NCI-H128 (cell line): ENCODE measurements at regions not wholly inside any gene's neighbourhood (a gene's known extent, or its start where the extent isn't known, plus 50 kb on each side); places are given as distances from the start of the nearest gene placed in this dataset.

Experiments used
- DNase-seq: peaks from one replicate; lab custom pipeline; 2025; ENCODE audit not compliant: unreplicated experiment; lab: John Stamatoyannopoulos, UW

- no peak for DNase-seq
Observed at GRCh38 chr5:67393211-67393610, 196.6 kb upstream of the CD180 start.

GRCh38 chr5:67390935-67391334 is 194.3 kb upstream of the CD180 start:
- DNase-seq = no peak

DNA sequence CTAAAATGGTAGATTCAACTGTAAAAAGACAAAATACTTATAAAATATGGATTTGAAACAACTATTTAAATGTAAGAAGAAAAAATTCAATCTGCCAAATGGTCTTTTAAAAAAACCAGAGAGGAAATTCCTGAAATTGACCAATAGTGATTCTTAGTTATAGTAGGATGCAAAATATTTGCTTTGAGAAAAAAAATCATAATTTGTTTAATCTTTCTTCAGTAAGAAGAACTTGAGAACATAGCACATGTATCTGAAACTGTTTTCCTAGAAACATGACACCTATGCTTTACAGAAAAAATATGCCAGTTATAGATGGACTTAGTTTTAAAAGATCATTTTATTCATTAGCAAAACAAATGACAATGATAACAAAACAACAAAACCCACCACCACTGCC is 186.9 kb upstream of the CD180 start:
- no peak for DNase-seq

GRCh38 chr5:67381236-67381880 is 184.8 kb upstream of the CD180 start:
- DNase-seq = no peak

DNA sequence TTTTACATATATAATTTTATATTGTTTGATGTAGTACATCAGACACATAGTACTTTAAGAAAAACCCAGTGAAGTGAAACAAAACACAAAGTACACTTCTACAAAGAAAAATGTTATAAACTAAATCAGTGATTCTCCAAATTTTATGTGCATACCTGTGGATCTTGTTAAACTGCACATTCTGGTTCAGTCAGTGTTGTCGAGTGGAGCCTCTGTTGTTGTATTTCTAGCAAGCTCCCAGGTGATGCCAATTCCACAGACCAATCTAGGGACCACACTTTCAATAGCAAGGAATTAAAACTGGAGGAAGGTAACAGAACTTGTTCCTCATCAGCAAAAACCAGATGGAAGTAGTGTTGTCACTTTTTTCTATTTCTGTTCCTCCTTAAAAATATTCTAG is 183.8 kb upstream of the CD180 start:
- DNase-seq = no peak

GRCh38 chr5:67379753-67380152 is 183.2 kb upstream of the CD180 start:
- no peak for DNase-seq

DNA sequence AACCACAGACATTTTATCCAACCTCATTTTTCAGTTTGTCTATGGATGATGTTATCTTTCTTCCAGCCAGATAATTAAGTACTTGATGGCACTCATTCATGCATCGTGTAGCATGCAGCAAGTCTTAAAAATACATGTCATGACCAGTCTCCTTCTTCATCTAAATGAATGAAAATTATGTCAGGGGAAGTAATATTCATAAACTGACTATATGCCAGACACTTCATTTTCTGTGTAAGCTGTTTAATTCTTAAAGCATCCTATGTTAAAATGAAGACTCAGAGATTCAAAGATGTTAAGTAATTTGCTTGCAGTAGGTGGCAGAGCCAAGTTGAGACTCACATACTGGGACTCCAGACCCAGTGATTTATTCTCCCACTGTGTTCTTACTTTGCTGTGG is 181.7 kb upstream of the CD180 start:
- no peak for DNase-seq

DNA sequence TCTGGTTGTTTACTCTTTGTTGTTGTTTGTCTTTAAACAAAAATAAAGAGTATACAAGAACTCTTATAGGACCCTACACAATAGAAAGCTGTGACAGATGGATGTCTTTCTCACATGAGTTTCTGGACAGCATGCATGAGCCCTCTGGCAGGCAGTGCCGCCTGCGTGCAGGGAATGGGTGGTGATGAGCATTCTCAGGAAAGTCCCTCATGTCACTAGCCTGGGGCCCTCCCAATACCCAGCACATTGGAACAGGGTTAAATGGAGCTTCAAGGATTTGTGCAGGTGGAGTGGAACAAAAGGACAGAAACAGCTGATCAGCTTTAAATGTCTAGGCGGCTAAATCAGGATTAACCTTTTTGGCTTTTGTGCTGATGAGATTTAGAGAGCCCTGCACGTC is 181.0 kb upstream of the CD180 start:
- no peak for DNase-seq

DNA sequence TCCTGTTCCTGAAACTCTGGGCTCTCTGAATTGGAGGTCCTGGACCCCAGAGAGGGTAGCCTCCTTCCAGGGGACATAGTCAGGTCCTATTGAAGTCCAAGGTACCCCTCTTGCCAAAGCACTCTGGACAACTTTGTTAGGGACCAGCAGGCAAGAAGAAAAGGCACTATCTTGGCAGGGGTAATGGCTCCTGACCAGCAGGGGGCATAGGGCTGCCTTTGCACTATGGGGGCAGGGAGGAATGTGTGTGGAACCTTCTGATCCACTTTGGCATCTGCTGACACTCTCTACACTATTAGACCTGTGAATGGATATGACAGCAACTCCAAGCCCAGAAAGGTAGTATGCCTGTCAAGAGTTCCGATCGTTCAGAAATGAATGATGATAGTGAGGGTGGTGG is 179.0 kb upstream of the CD180 start:
- DNase-seq = no peak

DNA sequence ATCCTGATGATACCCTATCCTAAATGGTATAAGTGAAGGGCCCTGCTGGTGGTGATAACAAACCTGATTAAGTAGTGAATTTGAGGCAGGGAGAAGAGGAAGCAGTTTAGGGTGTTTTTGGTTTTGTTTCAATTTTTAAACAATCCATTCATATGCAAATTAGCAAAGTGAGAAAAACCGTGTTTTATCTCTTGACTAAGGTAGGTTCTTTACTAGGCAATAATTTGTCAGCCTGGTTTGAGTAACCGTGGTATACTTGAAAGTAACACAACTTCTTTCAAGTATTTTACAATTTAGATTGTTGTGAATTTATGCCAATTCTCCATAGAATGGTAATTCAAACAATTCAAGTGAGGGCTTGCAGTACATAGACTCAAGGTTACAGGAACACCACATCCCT is 177.8 kb upstream of the CD180 start:
- no peak for DNase-seq

GRCh38 chr5:67373518-67373917 is 176.9 kb upstream of the CD180 start:
- DNase-seq = no peak

DNA sequence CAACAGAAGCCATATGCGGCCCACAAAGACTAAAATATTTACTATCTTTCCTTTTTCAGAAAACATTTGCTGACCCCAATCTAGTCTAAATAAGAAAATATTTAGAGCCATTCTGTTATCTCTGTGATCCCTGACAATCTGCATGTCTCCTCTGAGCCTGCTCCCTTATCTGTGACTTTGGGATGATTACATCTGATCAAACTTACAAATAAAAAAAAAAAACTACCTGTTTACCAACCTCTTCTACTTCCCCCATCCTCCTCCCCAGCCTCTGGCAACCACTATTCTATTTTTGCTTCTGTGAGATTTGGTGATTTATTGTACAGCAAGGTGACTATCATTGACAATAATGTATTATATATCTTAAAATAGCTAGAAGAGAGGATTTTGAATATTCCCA is 176.3 kb upstream of the CD180 start:
- DNase-seq = no peak

GRCh38 chr5:67371924-67372323 is 175.3 kb upstream of the CD180 start:
- no peak for DNase-seq

GRCh38 chr5:67366691-67367395 is 170.2 kb upstream of the CD180 start:
- DNase-seq = no peak

DNA sequence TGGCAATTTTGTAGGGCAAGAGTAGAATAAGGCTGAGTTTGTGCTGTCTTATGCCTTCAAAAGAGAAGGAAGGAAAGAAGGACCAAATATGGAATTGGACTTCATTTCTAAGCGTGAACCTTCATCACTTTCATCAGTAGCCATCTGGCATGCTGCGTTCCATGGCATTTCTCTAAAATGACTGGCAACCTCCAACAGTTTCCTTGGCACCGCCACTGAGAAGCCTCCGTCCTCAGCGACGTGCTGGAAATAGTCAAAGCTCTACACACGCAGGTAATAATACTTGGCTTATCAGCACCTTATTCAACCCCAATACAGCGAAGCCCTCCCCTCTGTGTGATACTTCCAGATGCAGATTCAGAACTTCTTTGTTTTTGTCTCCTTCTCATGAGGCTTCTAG is 169.7 kb upstream of the CD180 start:
- DNase-seq = no peak

DNA sequence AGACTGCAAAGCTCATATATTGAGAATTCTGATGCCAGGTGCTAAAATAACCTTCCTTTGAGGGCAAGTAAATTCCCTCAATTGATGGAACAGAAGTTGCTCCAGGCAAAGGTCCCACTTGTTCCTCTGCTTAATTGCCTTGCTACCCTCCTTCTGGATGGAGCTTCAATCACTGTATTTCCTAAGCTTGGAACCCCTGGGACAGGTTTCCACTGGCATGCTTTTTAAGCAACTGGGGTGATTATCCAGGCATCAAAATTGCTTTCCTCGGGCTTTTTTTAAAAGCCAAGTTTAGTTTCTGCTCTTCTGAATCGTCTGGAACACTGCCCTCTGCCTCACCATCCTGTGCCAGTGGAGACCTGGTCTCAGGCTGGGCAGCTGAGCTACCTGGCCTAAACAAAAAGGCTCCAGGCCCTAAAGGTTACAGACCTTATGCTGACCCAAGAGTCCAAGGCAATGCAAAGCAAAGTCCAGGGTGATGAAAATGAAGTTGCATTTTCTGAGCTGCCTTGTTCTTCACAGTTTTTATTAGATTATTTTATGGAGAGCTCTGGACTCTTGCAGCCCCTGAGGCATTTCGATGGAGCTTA is 167.9 kb upstream of the CD180 start:
- no peak for DNase-seq

DNA sequence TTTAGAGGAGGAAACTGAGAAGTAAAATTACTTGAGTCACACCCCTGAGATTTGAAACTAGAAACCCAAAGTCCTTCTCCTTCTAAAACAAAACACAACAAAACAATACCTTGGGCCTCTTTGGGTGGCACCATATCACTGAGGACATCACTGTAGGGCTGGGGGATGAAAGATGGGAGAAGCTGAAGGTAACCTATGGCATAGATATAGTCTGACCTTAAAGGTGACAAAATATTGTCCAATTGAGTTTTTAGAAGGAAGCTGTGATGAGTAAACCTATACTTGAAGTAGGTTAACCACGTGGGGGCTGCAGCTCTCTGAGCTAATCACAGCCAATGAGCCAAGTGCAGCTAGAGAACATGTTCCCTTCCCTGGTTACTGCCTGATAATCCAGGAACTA is 167.4 kb upstream of the CD180 start:
- no peak for DNase-seq

- DNase-seq = no peak
Observed at GRCh38 chr5:67363180-67363709, 166.6 kb upstream of the CD180 start.

DNA sequence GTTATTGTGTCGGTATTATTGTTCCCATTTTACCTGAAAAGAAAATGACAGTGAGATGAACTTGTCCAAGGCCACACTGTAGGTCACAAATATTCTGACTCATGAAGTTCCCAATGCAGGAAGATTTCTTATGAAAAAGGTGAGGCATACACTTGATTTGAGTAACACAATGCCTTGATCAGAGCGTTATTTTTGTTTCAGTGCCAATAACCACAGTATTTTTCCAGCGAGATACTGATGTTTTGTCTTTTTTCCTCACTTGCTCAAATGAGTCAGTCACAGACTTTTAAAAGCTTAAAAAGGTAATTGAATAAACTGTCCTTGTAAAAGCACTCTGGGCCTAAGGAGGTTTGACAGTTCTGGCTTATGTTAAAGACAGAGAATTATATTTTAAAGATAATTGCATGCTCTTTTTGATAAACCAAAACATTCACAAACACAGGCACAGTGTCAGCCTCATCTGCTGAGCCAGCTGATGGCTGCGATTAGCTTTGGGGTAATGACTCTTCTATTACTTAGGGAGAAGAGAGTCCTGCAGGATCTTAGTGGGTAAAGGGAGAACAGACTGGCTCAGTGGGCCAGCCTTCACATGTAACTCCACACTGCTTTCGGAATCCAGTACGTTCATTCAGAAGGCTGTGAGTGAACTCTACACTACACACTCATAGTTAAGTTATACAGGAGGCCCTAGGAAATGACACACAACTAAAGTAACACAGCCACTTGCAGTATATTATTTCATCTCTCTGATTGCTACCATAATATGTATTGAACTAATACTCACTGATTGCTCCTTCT is 165.5 kb upstream of the CD180 start:
- no peak for DNase-seq

DNA sequence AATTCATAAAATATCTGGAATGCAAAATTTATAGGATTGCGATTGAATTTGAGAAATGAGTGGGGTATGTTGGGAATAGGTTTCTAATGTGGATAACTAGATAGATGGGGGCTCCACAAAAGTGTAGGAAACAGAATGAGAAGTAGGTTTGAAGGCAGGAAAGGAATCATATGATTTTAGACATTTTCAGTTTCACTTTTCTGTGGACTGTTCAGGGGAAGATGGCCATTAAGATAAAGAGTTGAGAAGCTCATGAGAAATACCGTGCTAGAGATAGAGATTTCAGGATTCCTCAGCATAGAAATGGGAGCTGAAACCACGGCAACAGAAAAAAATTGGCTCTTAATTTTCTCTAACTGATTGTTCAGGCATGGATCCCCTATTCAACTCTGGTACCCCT is 163.4 kb upstream of the CD180 start:
- no peak for DNase-seq

DNA sequence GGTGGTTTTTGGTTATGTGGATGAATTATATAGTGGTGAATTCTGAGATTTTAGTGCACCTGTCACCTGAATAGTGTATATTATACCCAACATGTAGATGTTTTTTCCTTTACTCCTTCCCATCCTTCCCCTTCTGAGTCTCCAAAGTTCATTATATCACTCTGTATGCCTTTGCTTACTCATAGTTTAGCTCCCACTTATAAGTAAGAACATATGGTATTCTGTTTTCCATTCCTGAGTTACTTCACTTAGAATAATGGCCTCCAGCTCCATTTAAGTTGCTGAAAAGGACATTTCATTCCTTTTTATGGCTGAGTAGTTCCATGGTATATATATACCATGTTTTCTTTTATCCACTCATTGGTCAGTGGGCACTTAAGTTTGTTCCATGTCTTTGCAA is 161.6 kb upstream of the CD180 start:
- no peak for DNase-seq
